ENCODE measurements at regions not wholly inside any gene's neighbourhood (a gene's known extent, or its start where the extent isn't known, plus 50 kb on each side); places are given as distances from the start of the nearest gene placed in this dataset.
"Not testable (repeated sequence)": the region's sequence is repeated elsewhere in the genome, so short reads cannot be mapped to it uniquely, and the experiment has no call there.

DNA sequence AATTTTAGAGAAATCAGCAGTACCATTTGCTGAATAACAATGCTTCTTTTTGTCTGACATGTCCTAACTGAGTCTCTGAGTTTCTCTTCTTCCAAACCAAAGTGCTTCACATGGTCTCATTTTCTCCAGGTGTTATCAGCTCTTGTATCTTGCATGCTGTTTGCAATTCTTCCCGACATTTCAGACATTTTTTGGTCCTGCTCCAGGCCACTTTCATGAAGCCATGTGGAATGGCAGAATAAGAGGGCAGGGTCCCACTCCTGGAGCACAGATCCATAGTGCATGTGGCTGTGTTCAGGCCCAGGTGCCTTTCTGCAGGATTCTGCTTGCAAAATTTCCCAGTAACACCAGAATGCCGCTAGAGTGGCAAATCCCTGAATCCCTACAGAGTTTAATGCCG lies 916.2 kb downstream of the NXPH1 start:
- H3K4me3 ChIP-seq (ENCODE audit: low read depth, low read length), result no peak overlapping the region
- TF ChIP-seq CTCF (IDR thresholded peaks at IDR 0.05; ENCODE audit: borderline replicate concordance, insufficient read depth, low read depth, low read length), result no peak

GRCh38 chr7:9391221-9391620 lies 957.8 kb downstream of the NXPH1 start:
- no peak for TF ChIP-seq CTCF (IDR thresholded peaks at IDR 0.05; ENCODE audit: borderline replicate concordance, insufficient read depth, low read depth, low read length)
- H3K4me3 ChIP-seq (ENCODE audit: low read depth, low read length), result no peak overlapping the region

DNA sequence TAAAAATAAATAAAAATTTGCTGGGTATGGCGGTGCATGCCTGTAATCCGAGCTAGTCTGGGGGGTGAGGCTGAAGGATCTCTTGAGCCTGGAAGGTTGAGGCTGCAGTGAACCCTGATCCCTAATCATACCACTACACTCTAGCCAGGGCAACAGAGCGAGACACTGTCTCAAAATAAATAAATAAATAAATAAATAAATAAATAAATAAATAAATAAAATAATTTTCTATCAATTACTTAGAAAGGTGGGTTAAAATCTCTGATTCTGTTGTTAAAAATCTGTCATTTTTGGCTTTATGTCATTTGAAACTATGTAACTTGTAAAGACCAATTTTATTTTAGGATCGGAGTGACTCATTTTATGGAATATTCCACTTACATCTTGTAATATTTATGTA lies 958.6 kb downstream of the NXPH1 start:
- no peak for TF ChIP-seq CTCF (IDR thresholded peaks at IDR 0.05; ENCODE audit: borderline replicate concordance, insufficient read depth, low read depth, low read length)
- no peak overlapping the region for H3K4me3 ChIP-seq (ENCODE audit: low read depth, low read length)

- not testable (repeated sequence) for H3K4me3 ChIP-seq (ENCODE audit: low read depth, low read length)
Measured at GRCh38 chr7:9404386-9404785, 971.0 kb downstream of the NXPH1 start.

GRCh38 chr7:9407816-9408215 lies 974.4 kb downstream of the NXPH1 start:
- no peak for TF ChIP-seq CTCF (IDR thresholded peaks at IDR 0.05; ENCODE audit: borderline replicate concordance, insufficient read depth, low read depth, low read length)
- H3K4me3 ChIP-seq (ENCODE audit: low read depth, low read length), result no peak overlapping the region

DNA sequence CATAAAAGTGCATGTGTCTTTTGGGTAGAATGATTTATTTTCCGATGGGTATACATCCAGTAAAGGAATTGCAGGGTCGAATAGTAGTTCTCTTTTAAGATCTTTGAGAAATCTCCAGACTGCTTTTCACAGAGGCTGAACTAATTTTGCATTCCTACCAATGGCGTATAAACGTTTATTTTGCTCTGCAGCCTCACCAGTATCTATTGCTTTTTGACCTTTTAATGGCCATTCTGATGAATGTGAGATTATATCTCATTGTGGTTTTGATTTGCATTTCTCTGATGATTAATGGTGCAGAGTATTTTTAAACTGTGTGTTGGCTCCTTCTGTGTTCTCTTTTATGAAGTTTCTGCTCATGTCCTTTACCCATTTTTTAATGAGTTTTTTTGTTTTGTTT lies 1020.1 kb downstream of the NXPH1 start:
- no peak for TF ChIP-seq CTCF (IDR thresholded peaks at IDR 0.05; ENCODE audit: borderline replicate concordance, insufficient read depth, low read depth, low read length)
- no peak overlapping the region for H3K4me3 ChIP-seq (ENCODE audit: low read depth, low read length)

DNA sequence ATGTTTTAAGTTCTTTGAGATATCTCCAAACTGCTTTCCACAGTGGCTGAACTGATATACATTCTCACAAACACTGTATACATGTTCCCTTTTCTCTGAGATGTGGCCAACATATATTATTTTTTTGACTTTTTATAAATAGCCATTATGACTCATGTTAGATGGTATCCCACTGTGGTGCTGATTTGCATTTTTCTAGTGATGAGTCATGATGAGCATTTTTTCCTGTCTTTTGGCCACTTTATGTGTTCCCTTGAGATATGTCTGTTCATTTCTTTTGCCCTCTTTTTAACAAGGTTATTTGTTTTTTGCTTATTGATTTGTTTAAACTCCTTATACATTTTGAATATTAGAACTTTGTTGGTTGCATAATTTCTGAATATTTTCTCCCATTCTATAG lies 1055.1 kb downstream of the NXPH1 start:
- no peak overlapping the region for H3K4me3 ChIP-seq (ENCODE audit: low read depth, low read length)
- no peak for TF ChIP-seq CTCF (IDR thresholded peaks at IDR 0.05; ENCODE audit: borderline replicate concordance, insufficient read depth, low read depth, low read length)

DNA sequence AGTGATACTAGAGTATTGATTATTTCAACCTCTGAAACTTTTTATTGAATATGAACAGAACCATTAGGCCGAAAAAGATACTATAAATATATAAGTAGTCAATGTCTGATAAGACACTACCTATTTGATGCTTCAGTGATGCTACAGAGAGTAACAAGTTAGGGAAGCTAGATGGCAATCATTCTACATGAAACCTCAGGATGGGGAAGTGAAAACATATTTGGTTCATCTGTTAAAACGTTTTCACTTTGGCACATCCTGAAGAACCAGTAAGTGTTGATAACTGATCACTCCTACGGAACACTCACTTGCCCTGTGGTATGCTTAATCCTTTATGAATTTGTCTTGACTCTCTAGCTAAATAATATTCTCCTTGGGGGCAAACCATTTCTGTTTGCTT lies 1064.9 kb downstream of the NXPH1 start:
- no peak for TF ChIP-seq CTCF (IDR thresholded peaks at IDR 0.05; ENCODE audit: borderline replicate concordance, insufficient read depth, low read depth, low read length)
- no peak overlapping the region for H3K4me3 ChIP-seq (ENCODE audit: low read depth, low read length)
